ENCODE measurements at regions not wholly inside any gene's neighbourhood (a gene's known extent, or its start where the extent isn't known, plus 50 kb on each side); places are given as distances from the start of the nearest gene placed in this dataset.

DNA sequence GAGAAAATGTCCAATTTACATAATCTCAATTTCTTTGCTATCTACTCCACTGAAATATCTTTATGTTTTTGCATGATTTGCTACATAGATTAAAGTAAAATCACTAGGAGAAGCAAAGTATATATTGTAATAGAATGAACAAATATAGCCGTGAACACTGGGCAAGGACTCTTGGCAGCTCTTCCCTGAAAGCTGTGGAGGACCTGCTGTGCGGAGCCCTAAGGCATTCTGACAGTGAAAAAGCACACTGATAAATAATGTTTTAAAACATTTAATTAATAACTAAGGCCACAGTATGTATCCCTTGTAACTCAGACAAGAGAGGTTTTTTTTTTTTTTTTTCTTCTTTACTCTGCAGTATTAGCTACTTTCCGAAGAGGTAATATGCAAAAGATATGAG is 256.1 kb upstream of the DPYD start:
- Histone ChIP-seq H3K4me3 (ENCODE audit: insufficient read depth in 1 of 2, low read depth in 1 of 2, low read length in 2 of 2) (no peak overlapping the region), H3K4ac (ENCODE audit: low read depth in 1 of 2, low read length in 2 of 2) (no peak overlapping the region), H2BK15ac (ENCODE audit: low read depth, poor library complexity, severe bottlenecking) (no peak overlapping the region), H3K14ac (ENCODE audit: low read length in 2 of 2) (no peak overlapping the region), H3K9ac (ENCODE audit: low read length) (no peak overlapping the region), H3K79me1 (replicated peaks; ENCODE audit: low read length, poor library complexity, severe bottlenecking) (peaks cover 1% of the 10 kb centered on the region), H3K27me3 (ENCODE audit: control insufficient read depth in 1 of 2, insufficient read depth in 1 of 2, low read length in 2 of 2) (no peaks in the 10 kb centered on the region), H3K4me2 (ENCODE audit: low read length, poor library complexity, severe bottlenecking) (no peak overlapping the region), H3K9me3 (ENCODE audit: control insufficient read depth, low read length) (no peaks in the 10 kb centered on the region), H4K8ac (ENCODE audit: low read length) (no peak overlapping the region), H2AK5ac (ENCODE audit: low read length, severe bottlenecking) (no peak overlapping the region), H2AFZ (ENCODE audit: low read depth, low read length) (no peak overlapping the region), H3K18ac (ENCODE audit: low read depth in 1 of 2, low read length in 2 of 2) (no peak overlapping the region), H3K23ac (ENCODE audit: low read length in 2 of 2) (no peak overlapping the region), H4K91ac (ENCODE audit: low read length) (no peak overlapping the region), H3K4me1 (ENCODE audit: control insufficient read depth, insufficient read depth, low read depth, low read length) (no peaks in the 10 kb centered on the region), H3K36me3 (ENCODE audit: control insufficient read depth in 1 of 2, insufficient read depth in 2 of 2, low read depth in 1 of 2, low read length in 2 of 2) (no peaks in the 10 kb centered on the region), H2BK120ac (ENCODE audit: low read depth, low read length) (no peak overlapping the region), H2BK5ac (ENCODE audit: low read depth, low read length, poor library complexity, severe bottlenecking) (no peak overlapping the region), H2BK12ac (ENCODE audit: low read length in 2 of 2) (no peak overlapping the region), H3K27ac (ENCODE audit: low read length, poor library complexity, severe bottlenecking) (no peak overlapping the region)
- DNase-seq: no peak
- 100% methylated on average over 1 of the region's 3 CpGs for WGBS

DNA sequence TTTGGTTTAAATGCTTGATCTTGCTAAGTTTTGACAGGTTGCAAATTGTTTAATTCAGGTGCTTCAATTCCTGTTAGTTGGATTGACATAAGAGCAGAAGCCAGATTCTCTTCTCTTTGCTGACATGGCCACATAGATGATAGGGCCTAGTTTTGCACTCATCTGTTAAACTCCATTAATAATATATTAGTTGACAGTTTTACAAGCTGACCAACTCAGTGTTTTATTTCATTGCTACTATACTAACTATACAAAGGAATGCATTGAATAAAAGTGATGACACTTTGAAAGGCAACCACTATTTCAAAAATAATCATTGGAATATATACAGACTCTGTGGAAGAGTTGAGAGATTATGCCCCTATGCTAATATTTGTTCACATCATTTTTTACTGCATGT is 255.6 kb upstream of the DPYD start:
- H3K36me3 ChIP-seq (ENCODE audit: control insufficient read depth in 1 of 2, insufficient read depth in 2 of 2, low read depth in 1 of 2, low read length in 2 of 2): no peaks in the 10 kb centered on the region
- H3K4me1 ChIP-seq (ENCODE audit: control insufficient read depth, insufficient read depth, low read depth, low read length): no peaks in the 10 kb centered on the region
- H3K79me1 ChIP-seq (replicated peaks; ENCODE audit: low read length, poor library complexity, severe bottlenecking): peaks cover 1% of the 10 kb centered on the region
- H2AK5ac ChIP-seq (ENCODE audit: low read length, severe bottlenecking): no peak overlapping the region
- no peak overlapping the region for H2BK5ac ChIP-seq (ENCODE audit: low read depth, low read length, poor library complexity, severe bottlenecking)
- no peak overlapping the region for H2AFZ ChIP-seq (ENCODE audit: low read depth, low read length)
- H4K8ac ChIP-seq (ENCODE audit: low read length): no peak overlapping the region
- no peak overlapping the region for H3K27ac ChIP-seq (ENCODE audit: low read length, poor library complexity, severe bottlenecking)
- H3K4me2 ChIP-seq (ENCODE audit: low read length, poor library complexity, severe bottlenecking): no peak overlapping the region
- no peak overlapping the region for H3K14ac ChIP-seq (ENCODE audit: low read length in 2 of 2)
- no peak overlapping the region for H3K9ac ChIP-seq (ENCODE audit: low read length)
- H2BK12ac ChIP-seq (ENCODE audit: low read length in 2 of 2): no peak overlapping the region
- H4K91ac ChIP-seq (ENCODE audit: low read length): no peak overlapping the region
- H3K4ac ChIP-seq (ENCODE audit: low read depth in 1 of 2, low read length in 2 of 2): no peak overlapping the region
- H3K27me3 ChIP-seq (ENCODE audit: control insufficient read depth in 1 of 2, insufficient read depth in 1 of 2, low read length in 2 of 2): no peaks in the 10 kb centered on the region
- H2BK120ac ChIP-seq (ENCODE audit: low read depth, low read length): no peak overlapping the region
- no peak overlapping the region for H3K23ac ChIP-seq (ENCODE audit: low read length in 2 of 2)
- H2BK15ac ChIP-seq (ENCODE audit: low read depth, poor library complexity, severe bottlenecking): no peak overlapping the region
- H3K4me3 ChIP-seq (ENCODE audit: insufficient read depth in 1 of 2, low read depth in 1 of 2, low read length in 2 of 2): no peak overlapping the region
- no peak overlapping the region for H3K18ac ChIP-seq (ENCODE audit: low read depth in 1 of 2, low read length in 2 of 2)
- no peaks in the 10 kb centered on the region for H3K9me3 ChIP-seq (ENCODE audit: control insufficient read depth, low read length)
- DNase-seq: no peak

DNA sequence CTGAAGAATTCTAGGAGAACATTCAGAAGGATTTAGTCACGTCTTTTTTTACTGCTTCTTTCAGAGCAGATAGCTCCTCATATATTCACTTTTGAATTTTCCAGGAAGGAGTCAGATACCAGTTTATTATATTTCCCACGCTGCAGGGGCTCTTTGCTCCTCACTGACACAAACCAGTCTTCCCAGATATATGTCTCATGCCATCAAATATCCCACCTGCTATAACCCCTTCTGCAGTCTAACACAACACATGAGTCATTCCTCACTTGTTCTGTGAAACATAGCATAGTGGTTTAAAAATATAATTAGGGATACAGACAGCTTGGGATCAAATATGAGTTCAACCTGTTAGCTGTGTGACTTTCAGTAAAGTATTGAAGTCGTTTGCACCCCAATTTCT is 251.7 kb upstream of the DPYD start:
- H4K91ac ChIP-seq (ENCODE audit: low read length): no peak overlapping the region
- no peak overlapping the region for H3K9ac ChIP-seq (ENCODE audit: low read length)
- H3K23ac ChIP-seq (ENCODE audit: low read length in 2 of 2): no peak overlapping the region
- peaks cover 1% of the 10 kb centered on the region for H3K79me1 ChIP-seq (replicated peaks; ENCODE audit: low read length, poor library complexity, severe bottlenecking)
- H3K27ac ChIP-seq (ENCODE audit: low read length, poor library complexity, severe bottlenecking): no peak overlapping the region
- H3K14ac ChIP-seq (ENCODE audit: low read length in 2 of 2): no peak overlapping the region
- no peak overlapping the region for H2BK15ac ChIP-seq (ENCODE audit: low read depth, poor library complexity, severe bottlenecking)
- no peak overlapping the region for H3K4me2 ChIP-seq (ENCODE audit: low read length, poor library complexity, severe bottlenecking)
- no peaks in the 10 kb centered on the region for H3K36me3 ChIP-seq (ENCODE audit: control insufficient read depth in 1 of 2, insufficient read depth in 2 of 2, low read depth in 1 of 2, low read length in 2 of 2)
- no peak overlapping the region for H2AK5ac ChIP-seq (ENCODE audit: low read length, severe bottlenecking)
- no peak overlapping the region for H2BK120ac ChIP-seq (ENCODE audit: low read depth, low read length)
- H3K4ac ChIP-seq (ENCODE audit: low read depth in 1 of 2, low read length in 2 of 2): no peak overlapping the region
- no peak overlapping the region for H4K8ac ChIP-seq (ENCODE audit: low read length)
- H2BK5ac ChIP-seq (ENCODE audit: low read depth, low read length, poor library complexity, severe bottlenecking): no peak overlapping the region
- WGBS: 64% methylated on average over 3 of the region's 3 CpGs
- H3K18ac ChIP-seq (ENCODE audit: low read depth in 1 of 2, low read length in 2 of 2): no peak overlapping the region
- no peaks in the 10 kb centered on the region for H3K27me3 ChIP-seq (ENCODE audit: control insufficient read depth in 1 of 2, insufficient read depth in 1 of 2, low read length in 2 of 2)
- DNase-seq: no peak
- H3K4me1 ChIP-seq (ENCODE audit: control insufficient read depth, insufficient read depth, low read depth, low read length): no peaks in the 10 kb centered on the region
- no peaks in the 10 kb centered on the region for H3K9me3 ChIP-seq (ENCODE audit: control insufficient read depth, low read length)
- H2AFZ ChIP-seq (ENCODE audit: low read depth, low read length): no peak overlapping the region
- H2BK12ac ChIP-seq (ENCODE audit: low read length in 2 of 2): no peak overlapping the region
- H3K4me3 ChIP-seq (ENCODE audit: insufficient read depth in 1 of 2, low read depth in 1 of 2, low read length in 2 of 2): no peak overlapping the region

DNA sequence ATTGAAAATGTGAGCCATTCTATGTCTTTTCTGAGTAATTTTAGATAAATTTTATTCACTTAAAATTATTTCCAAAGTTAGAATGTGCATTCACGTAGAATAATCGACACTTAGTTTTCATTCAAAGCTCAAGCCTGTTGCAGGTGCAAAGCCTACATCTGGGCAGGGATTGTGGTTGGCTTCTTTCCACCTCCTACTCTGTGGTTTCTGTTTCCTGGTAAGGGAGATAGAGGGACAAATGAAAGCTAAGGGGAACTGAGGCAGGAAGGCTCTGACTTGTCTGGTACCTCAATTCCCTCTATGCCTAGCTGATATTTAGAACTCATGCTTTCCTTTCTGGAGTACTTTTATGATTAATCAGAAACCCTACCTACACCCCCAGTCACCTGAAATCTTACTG is 251.2 kb upstream of the DPYD start:
- no peak for DNase-seq
- Histone ChIP-seq H2AFZ (ENCODE audit: low read depth, low read length) (no peak overlapping the region), H2BK15ac (ENCODE audit: low read depth, poor library complexity, severe bottlenecking) (no peak overlapping the region), H3K18ac (ENCODE audit: low read depth in 1 of 2, low read length in 2 of 2) (no peak overlapping the region), H2BK5ac (ENCODE audit: low read depth, low read length, poor library complexity, severe bottlenecking) (no peak overlapping the region), H3K4me1 (ENCODE audit: control insufficient read depth, insufficient read depth, low read depth, low read length) (no peaks in the 10 kb centered on the region), H3K9me3 (ENCODE audit: control insufficient read depth, low read length) (no peaks in the 10 kb centered on the region), H3K9ac (ENCODE audit: low read length) (no peak overlapping the region), H4K8ac (ENCODE audit: low read length) (no peak overlapping the region), H3K4ac (ENCODE audit: low read depth in 1 of 2, low read length in 2 of 2) (no peak overlapping the region), H3K14ac (ENCODE audit: low read length in 2 of 2) (no peak overlapping the region), H3K79me1 (replicated peaks; ENCODE audit: low read length, poor library complexity, severe bottlenecking) (peaks cover 1% of the 10 kb centered on the region), H2BK120ac (ENCODE audit: low read depth, low read length) (no peak overlapping the region), H3K23ac (ENCODE audit: low read length in 2 of 2) (no peak overlapping the region), H3K27ac (ENCODE audit: low read length, poor library complexity, severe bottlenecking) (no peak overlapping the region), H3K4me3 (ENCODE audit: insufficient read depth in 1 of 2, low read depth in 1 of 2, low read length in 2 of 2) (no peak overlapping the region), H3K36me3 (ENCODE audit: control insufficient read depth in 1 of 2, insufficient read depth in 2 of 2, low read depth in 1 of 2, low read length in 2 of 2) (no peaks in the 10 kb centered on the region), H3K27me3 (ENCODE audit: control insufficient read depth in 1 of 2, insufficient read depth in 1 of 2, low read length in 2 of 2) (no peaks in the 10 kb centered on the region), H2BK12ac (ENCODE audit: low read length in 2 of 2) (no peak overlapping the region), H4K91ac (ENCODE audit: low read length) (no peak overlapping the region), H2AK5ac (ENCODE audit: low read length, severe bottlenecking) (no peak overlapping the region), H3K4me2 (ENCODE audit: low read length, poor library complexity, severe bottlenecking) (no peak overlapping the region)
- 100% methylated on average over 2 of the region's 2 CpGs for WGBS

Measured in mesenchymal stem cell (in vitro differentiated cells and primary cell).